Activated T-cell treated with anti-CD3 and anti-CD28 coated beads, Interleukin-2, amount 50 U/mL, for 72 hours (primary cell): ENCODE measurements at regions not wholly inside any gene's neighbourhood (a gene's known extent, or its start where the extent isn't known, plus 50 kb on each side); places are given as distances from the start of the nearest gene placed in this dataset.

Experiments used
- ATAC-seq, 2 donors: fragments of 150-1000 bp; cut with Tn5 transposase; replicated peaks in 1 of 2; 2 replicates each; pipeline ENCODE4 v1.10.0; 2021; ENCODE audit warnings: moderate library complexity in 2 of 2, mild to moderate bottlenecking in 1 of 2
- DNase-seq, 2 donors: peaks; one replicate each; pipeline ENCODE4 v3.0.0; 2021 to 2022; ENCODE audit warnings: mixed read lengths in 1 of 2
- H3K27ac Mint-ChIP-seq: one replicate; pipeline ENCODE4 v1.8.0; 2022; ENCODE audit warnings: mild to moderate bottlenecking, moderate library complexity, mixed read lengths
- H3K27me3 Mint-ChIP-seq: one replicate; pipeline ENCODE4 v1.8.0; 2022; ENCODE audit warnings: low read depth, mixed read lengths
- H3K36me3 Mint-ChIP-seq, 2 donors: one replicate each; pipeline ENCODE4 v1.8.0; 2022; ENCODE audit warnings: mixed read lengths in 2 of 2, mild to moderate bottlenecking in 1 of 2; ENCODE audit not compliant: insufficient read depth in 2 of 2
- H3K4me1 Mint-ChIP-seq: one replicate; pipeline ENCODE4 v1.8.0; 2022; ENCODE audit warnings: low read depth, mixed read lengths
- H3K4me3 Mint-ChIP-seq, 2 donors: one replicate each; pipeline ENCODE4 v1.8.0; 2022; ENCODE audit warnings: mild to moderate bottlenecking in 2 of 2, mixed read lengths in 2 of 2, moderate library complexity in 2 of 2
- H3K9me3 Mint-ChIP-seq, 2 donors: one replicate each; pipeline ENCODE4 v1.8.0; 2022; ENCODE audit warnings: mixed read lengths in 2 of 2

GRCh38 chr6:170232186-170233002 is 58.5 kb downstream of the DLL1 start:
- H3K9me3 Mint-ChIP-seq, result no peaks in the 10 kb centered on the region
- no peaks in the 10 kb centered on the region for H3K4me1 Mint-ChIP-seq
- no peaks in the 10 kb centered on the region for H3K27me3 Mint-ChIP-seq
- H3K27ac Mint-ChIP-seq, result no peak overlapping the region
- no peak overlapping the region for H3K4me3 Mint-ChIP-seq
- H3K36me3 Mint-ChIP-seq, result no peaks in the 10 kb centered on the region
- no peak for ATAC-seq
- no peak for DNase-seq

DNA sequence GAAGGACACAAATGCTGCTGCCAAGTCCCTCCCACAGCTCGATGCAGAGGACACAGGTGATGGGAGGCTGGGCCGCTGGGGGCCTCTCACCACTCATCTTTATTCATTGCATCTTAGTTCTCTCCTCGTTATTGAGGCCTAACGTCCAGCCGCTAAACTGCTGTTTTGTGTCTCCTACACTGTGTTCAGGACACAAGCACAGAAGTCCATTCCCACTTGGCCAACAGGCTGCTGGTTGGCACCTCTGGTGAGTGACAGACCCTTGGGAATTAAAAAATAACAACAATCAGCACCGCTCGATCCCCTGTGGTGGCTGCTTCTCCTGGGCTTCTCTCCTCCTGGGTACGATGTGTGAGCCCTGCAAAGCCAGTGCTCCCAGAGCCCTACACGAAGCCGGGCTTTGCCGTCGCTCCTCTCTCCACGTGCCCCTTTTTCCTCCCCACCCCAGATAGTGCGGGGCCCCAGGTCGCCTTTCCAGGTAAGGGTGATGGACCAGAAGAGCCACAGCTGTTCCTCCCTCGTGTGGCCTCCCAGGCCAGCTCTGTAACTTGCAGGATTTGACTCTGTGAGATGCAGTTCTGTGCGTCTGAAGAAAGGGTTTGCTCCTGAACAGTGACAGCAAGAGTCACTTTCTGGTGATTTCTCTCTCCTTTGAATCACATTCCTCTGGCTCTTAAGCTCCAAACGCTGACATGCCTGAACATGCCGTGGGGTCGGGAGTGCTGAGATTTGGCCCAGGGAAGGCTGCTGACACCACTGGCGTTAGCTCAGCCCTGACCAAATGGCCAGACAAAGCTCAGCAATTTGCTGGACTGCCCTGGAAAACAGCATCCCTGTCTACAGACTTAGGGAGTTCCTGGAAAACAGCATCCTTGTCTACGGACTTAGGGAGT is 59.3 kb downstream of the DLL1 start:
- Mint-ChIP-seq H3K27ac (no peak overlapping the region), H3K4me3 (no peak overlapping the region), H3K36me3 (no peaks in the 10 kb centered on the region), H3K9me3 (no peaks in the 10 kb centered on the region), H3K27me3 (no peaks in the 10 kb centered on the region), H3K4me1 (no peaks in the 10 kb centered on the region)
- DNase-seq (no peak), ATAC-seq (no peak)

- H3K27me3 Mint-ChIP-seq, result no peaks in the 10 kb centered on the region
- H3K4me3 Mint-ChIP-seq, result no peak overlapping the region
- H3K36me3 Mint-ChIP-seq, result no peaks in the 10 kb centered on the region
- ATAC-seq (no peak), DNase-seq (no peak)
- no peak overlapping the region for H3K27ac Mint-ChIP-seq
- no peaks in the 10 kb centered on the region for H3K9me3 Mint-ChIP-seq
- H3K4me1 Mint-ChIP-seq, result no peaks in the 10 kb centered on the region
These were observed 60.2 kb downstream of the DLL1 start for GRCh38 chr6:170230520-170231292.

GRCh38 chr6:170229851-170230519 is 60.9 kb downstream of the DLL1 start:
- H3K27me3 Mint-ChIP-seq, result no peaks in the 10 kb centered on the region
- DNase-seq, result no peak
- H3K9me3 Mint-ChIP-seq, result no peaks in the 10 kb centered on the region
- no peak overlapping the region for H3K27ac Mint-ChIP-seq
- ATAC-seq, result no peak
- no peaks in the 10 kb centered on the region for H3K36me3 Mint-ChIP-seq
- H3K4me1 Mint-ChIP-seq, result no peaks in the 10 kb centered on the region
- H3K4me3 Mint-ChIP-seq, result no peak overlapping the region

DNA sequence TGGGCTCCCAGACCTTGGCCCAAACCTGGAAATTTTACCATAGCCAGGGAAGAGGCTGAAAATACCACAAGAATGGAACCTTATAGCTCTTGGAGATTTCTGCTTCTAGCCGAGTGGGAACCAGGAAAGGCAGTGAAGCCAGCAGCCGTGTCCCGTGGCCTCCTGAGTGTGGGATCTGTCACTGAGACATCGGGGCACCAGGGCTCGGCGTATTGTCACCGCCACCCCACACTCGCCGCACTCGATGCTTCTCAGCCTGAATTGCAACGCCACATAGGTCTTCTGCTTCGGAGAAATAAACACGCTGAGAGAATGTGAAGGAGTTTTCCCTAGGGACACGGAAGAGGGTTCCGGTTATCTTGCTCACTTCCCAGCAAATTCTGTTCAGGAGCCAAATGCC is 61.5 kb downstream of the DLL1 start:
- H3K4me3 Mint-ChIP-seq, result no peak overlapping the region
- DNase-seq (no peak), ATAC-seq (no peak)
- no peaks in the 10 kb centered on the region for H3K36me3 Mint-ChIP-seq
- no peaks in the 10 kb centered on the region for H3K27me3 Mint-ChIP-seq
- H3K27ac Mint-ChIP-seq, result no peak overlapping the region
- no peaks in the 10 kb centered on the region for H3K4me1 Mint-ChIP-seq
- H3K9me3 Mint-ChIP-seq, result no peaks in the 10 kb centered on the region

DNA sequence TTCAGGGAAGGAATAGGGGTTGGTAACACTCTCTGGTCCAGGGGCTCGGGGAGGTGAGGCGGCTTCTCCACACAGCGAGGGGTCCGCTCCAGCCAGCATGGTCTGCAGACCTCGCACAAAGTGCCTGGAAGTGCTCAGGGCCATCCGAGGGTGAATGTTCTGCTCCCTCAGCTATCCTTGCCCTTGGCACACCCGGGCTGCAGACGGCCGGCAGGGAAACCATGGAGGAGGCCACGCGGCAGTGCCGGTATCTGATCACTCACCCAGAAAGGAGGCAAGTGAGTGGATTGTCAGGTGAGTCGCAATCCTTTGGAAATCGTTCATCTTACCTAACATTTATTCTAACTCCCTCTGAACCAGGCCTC is 62.0 kb downstream of the DLL1 start:
- Mint-ChIP-seq H3K9me3 (no peaks in the 10 kb centered on the region), H3K27ac (no peak overlapping the region), H3K27me3 (no peaks in the 10 kb centered on the region), H3K36me3 (no peaks in the 10 kb centered on the region), H3K4me3 (no peak overlapping the region), H3K4me1 (no peaks in the 10 kb centered on the region)
- no peak for DNase-seq
- no peak for ATAC-seq

DNA sequence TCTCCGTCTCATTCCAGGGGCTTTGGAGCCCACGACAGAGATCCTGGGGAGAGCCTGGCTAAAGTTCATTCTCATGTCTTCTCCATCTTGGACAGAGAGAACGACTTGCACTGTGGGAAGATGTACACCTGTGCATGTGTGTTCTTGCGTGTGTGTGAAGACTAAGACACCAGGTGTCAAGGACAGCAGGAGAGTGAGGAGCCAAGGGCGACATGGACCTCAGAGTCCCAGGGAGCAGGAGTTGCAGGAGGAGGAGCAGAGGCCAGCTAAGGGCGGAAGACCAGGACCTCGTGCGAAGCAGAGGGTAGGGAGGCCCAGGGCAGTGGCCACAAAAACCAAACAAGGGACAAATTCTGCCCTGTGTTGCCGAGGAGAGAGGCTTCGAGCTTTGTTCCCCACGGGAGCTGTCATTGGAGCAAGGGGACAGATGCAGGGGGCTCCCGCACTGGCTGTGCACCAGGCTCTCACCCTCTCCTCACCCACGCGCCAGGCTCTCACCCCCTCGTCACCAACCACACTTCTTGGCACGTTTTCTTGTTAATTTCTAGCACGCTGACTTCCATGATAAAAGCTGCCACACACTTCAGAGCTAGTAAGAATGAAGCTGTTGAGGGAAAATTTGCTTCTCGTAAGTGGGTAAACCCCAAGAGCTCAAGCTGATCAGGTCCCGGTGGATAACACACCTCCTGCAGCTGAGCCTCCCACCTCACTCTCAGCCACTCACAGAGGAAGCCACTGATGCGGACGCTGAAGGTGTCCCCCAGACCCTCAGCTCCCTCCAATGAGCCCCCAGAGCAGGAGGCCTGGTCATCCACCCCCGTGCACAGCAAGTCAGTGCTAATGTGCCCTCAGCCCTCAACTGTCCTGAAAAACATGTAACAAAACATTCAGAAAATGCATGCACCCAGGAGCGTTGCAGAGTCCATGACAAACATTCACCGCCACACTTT is 62.6 kb downstream of the DLL1 start:
- H3K9me3 Mint-ChIP-seq, result no peaks in the 10 kb centered on the region
- H3K27me3 Mint-ChIP-seq, result no peaks in the 10 kb centered on the region
- DNase-seq (no peak), ATAC-seq (no peak)
- no peak overlapping the region for H3K27ac Mint-ChIP-seq
- peaks cover 2% of the 10 kb centered on the region for H3K4me1 Mint-ChIP-seq
- no peaks in the 10 kb centered on the region for H3K36me3 Mint-ChIP-seq
- H3K4me3 Mint-ChIP-seq, result no peak overlapping the region

- DNase-seq (no peak), ATAC-seq (no peak)
- Mint-ChIP-seq H3K4me1 (peaks cover 9% of the 10 kb centered on the region), H3K4me3 (no peak overlapping the region), H3K27me3 (no peaks in the 10 kb centered on the region), H3K27ac (no peak overlapping the region), H3K9me3 (no peaks in the 10 kb centered on the region), H3K36me3 (no peaks in the 10 kb centered on the region)
These were observed 63.3 kb downstream of the DLL1 start for GRCh38 chr6:170227521-170227983.

GRCh38 chr6:170226647-170227046 is 64.2 kb downstream of the DLL1 start:
- H3K27me3 Mint-ChIP-seq, result no peaks in the 10 kb centered on the region
- no peaks in the 10 kb centered on the region for H3K9me3 Mint-ChIP-seq
- H3K27ac Mint-ChIP-seq, result no peak overlapping the region
- no peaks in the 10 kb centered on the region for H3K36me3 Mint-ChIP-seq
- no peak overlapping the region for H3K4me3 Mint-ChIP-seq
- no peak for ATAC-seq
- H3K4me1 Mint-ChIP-seq, result peaks cover 9% of the 10 kb centered on the region
- no peak for DNase-seq

DNA sequence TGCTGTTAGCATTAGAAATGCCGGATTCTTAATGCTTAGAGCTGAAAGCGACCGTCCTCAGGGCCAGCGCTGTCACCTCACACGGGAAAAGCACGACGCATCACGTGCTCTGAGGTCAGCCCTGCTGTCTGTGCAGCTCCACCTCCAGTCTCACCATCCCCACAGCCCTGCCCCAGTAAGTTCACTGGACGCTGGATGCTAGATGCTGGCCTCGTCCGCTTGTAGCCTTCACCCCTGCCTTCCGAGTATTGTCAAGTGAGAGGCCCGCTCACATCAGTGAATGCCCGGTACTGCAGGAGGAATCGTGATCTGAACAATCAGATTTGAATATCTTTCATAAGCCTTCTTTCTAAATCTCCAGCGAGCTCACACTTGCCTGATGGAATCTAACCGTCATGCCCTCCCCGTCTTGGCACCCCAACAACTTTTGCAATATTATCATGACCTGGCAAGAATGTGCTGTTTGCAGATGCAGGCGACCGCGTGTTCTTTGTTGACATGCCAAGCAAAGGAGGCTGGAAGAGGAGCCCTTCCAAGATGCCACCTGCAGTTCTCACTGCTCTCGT is 64.9 kb downstream of the DLL1 start:
- Mint-ChIP-seq H3K4me1 (peaks cover 9% of the 10 kb centered on the region), H3K27ac (no peak overlapping the region), H3K9me3 (no peaks in the 10 kb centered on the region), H3K4me3 (no peak overlapping the region), H3K27me3 (no peaks in the 10 kb centered on the region), H3K36me3 (no peaks in the 10 kb centered on the region)
- no peak for DNase-seq
- no peak for ATAC-seq

DNA sequence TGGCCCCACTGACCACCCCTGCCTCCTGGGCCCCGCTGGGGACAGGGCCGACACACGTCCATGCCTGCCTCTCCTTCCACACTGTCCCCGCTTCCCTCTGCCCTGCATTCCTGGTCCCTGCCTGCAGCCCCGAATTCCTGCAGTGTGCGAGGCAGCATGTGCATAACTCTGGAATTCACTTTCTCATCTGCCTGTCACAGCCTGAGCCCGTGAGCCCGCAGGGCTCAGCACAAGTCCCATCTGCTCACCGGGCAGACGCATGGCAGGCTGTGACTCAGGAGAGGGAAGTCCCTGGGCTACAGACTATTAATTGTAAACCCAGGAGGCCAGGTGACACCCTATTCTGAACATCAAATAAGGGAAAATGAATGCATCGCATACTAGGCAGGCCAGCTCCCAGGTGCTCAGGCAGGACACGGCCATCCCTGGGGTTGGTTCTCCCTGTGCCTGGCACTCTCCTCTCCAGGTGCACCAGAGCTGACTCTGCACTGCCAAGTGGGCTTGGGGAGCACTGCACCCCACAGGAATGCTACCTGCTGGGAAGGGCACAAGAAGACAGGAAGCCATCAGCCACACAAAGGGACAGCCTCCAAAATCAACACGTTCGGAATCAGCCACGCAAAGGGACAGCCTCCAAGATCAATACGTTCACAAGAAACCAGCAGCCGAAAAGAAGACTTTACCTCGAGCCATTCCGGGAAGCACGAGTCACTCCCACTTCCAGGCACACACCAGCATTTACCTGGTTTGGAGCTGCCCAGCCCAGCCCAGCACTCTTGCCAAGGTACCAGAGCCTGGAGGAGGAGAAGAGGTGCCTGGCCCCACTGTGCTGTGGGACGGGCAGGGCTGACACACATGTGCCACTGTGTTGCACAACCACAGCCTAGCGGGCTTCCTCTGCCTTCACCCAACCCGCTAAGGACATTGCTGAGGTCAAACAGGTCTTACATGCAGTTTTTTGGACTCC is 65.9 kb downstream of the DLL1 start:
- peaks cover 9% of the 10 kb centered on the region for H3K4me1 Mint-ChIP-seq
- no peak overlapping the region for H3K4me3 Mint-ChIP-seq
- ATAC-seq, result no peak
- no peaks in the 10 kb centered on the region for H3K9me3 Mint-ChIP-seq
- H3K27me3 Mint-ChIP-seq, result no peaks in the 10 kb centered on the region
- H3K27ac Mint-ChIP-seq, result no peak overlapping the region
- DNase-seq, result no peak
- H3K36me3 Mint-ChIP-seq, result no peaks in the 10 kb centered on the region
